Breast epithelium (tissue), 4 donors: ENCODE measurements at regions not wholly inside any gene's neighbourhood (a gene's known extent, or its start where the extent isn't known, plus 50 kb on each side); places are given as distances from the start of the nearest gene placed in this dataset.

Source experiments
- DNase-seq, 2 donors: peaks; one replicate each; pipeline ENCODE4 v3.0.0-alpha.2; 2019; ENCODE audit warnings: low spot score in 2 of 2
- H3K27ac ChIP-seq, 2 donors: fragments of 200-600 bp; sonication (generic) in 1 of 2; one replicate each; pipeline ENCODE4 v1.5.1; 2016 to 2019; ENCODE audit warnings: mild to moderate bottlenecking in 1 of 2
- H3K27me3 ChIP-seq, 2 donors: fragments of 200-600 bp; sonication (generic) in 1 of 2; one replicate each; pipeline versions ENCODE4 v1.5.1 to v1.6.0; 2017 to 2019; ENCODE audit warnings: control low read depth in 1 of 2, mild to moderate bottlenecking in 1 of 2
- H3K36me3 ChIP-seq: fragments of 200-600 bp; one replicate; pipeline ENCODE4 v1.5.1; 2019
- H3K4me1 ChIP-seq, 2 donors: fragments of 200-600 bp; sonication (generic); one replicate each; pipeline ENCODE4 v1.5.1; 2016 to 2019; ENCODE audit warnings: control low read depth in 1 of 2
- H3K4me3 ChIP-seq, 3 donors: fragments of 200-600 bp; sonication (generic); 1 replicate in 2 of 3; 2 replicates in 1 of 3; pipeline ENCODE4 v1.5.1; 2016 to 2019; ENCODE audit warnings: mild to moderate bottlenecking in 3 of 3, moderate library complexity in 2 of 3
- H3K9me3 ChIP-seq, 2 donors: fragments of 200-600 bp; sonication (generic) in 1 of 2; one replicate each; pipeline ENCODE4 v1.5.1; 2016 to 2019; ENCODE audit warnings: control low read depth in 1 of 2
- CTCF ChIP-seq, 3 donors: fragments of 450-650 bp; IDR thresholded peaks; one replicate each; pipeline ENCODE4 v1.5.1; 2016 to 2017; ENCODE audit warnings: antibody characterized with exemption in 3 of 3, mild to moderate bottlenecking in 3 of 3, moderate library complexity in 3 of 3
- POLR2A ChIP-seq: fragments of 450-650 bp; IDR thresholded peaks from one replicate; pipeline ENCODE4 v1.6.1; 2016; ENCODE audit warnings: antibody characterized with exemption, mild to moderate bottlenecking, moderate library complexity
- POLR2AphosphoS5 ChIP-seq, 3 donors: sonication (generic); formaldehyde crosslinking; IDR thresholded peaks; one replicate each; pipeline ENCODE4 v1.6.1; 2017; ENCODE audit warnings: antibody characterized with exemption in 3 of 3
- intact Hi-C: fragments of 100-400 bp; cut with DNase I; formaldehyde crosslinking; loops from one replicate; pipeline ENCODE4 v1.15.1; 2023; ENCODE audit warnings: low total_unique reads

GRCh38 chr15:46595016-46595415 lies 960.2 kb downstream of the SQOR start:
- TF ChIP-seq CTCF (IDR thresholded peaks at IDR 0.05), result no peak
- no peak for TF ChIP-seq POLR2AphosphoS5 (IDR thresholded peaks at IDR 0.05)
- no peak for TF ChIP-seq POLR2A
- intact Hi-C loops, result no loop called here
- DNase-seq, result no peak
- Histone ChIP-seq H3K27me3 (no peaks in the 10 kb centered on the region), H3K9me3 (peaks cover 0 to 4% of the 10 kb centered on the region in 2 donors), H3K27ac (no peak overlapping the region), H3K4me1 (no peaks in the 10 kb centered on the region), H3K4me3 (no peak overlapping the region), H3K36me3 (no peaks in the 10 kb centered on the region)

DNA sequence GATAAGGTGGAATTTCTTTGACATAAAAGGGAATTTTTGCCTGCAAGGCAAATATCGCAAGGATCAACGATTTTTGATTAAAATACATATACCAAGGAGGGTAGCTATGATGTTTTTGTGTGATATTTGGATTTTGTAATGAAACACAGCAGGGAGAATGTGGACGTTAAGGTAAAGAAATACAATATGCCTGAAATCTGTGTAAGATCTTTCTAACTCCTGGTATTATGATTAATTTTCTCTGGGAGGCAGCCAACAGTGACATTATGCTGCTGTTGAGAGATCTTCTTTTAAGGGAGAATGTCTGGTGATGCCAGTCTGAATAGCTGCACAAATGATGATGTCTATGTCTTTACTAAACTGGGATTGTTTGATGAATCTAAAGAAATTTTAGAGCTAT lies 972.2 kb downstream of the SQOR start:
- intact Hi-C loops, result no loop called here
- H3K27ac ChIP-seq, result no peak overlapping the region
- H3K4me1 ChIP-seq, result no peaks in the 10 kb centered on the region
- no peaks in the 10 kb centered on the region for H3K9me3 ChIP-seq
- no peak for DNase-seq
- TF ChIP-seq CTCF (IDR thresholded peaks at IDR 0.05), result no peak
- no peak for TF ChIP-seq POLR2AphosphoS5 (IDR thresholded peaks at IDR 0.05)
- no peak for TF ChIP-seq POLR2A
- H3K36me3 ChIP-seq, result no peaks in the 10 kb centered on the region
- no peak overlapping the region for H3K4me3 ChIP-seq
- no peaks in the 10 kb centered on the region for H3K27me3 ChIP-seq

- intact Hi-C loops, result no loop called here
- Histone ChIP-seq H3K4me3 (no peak overlapping the region), H3K4me1 (no peaks in the 10 kb centered on the region), H3K9me3 (no peaks in the 10 kb centered on the region), H3K27ac (no peak overlapping the region), H3K27me3 (no peaks in the 10 kb centered on the region), H3K36me3 (no peaks in the 10 kb centered on the region)
- TF ChIP-seq POLR2A, result no peak
- TF ChIP-seq POLR2AphosphoS5 (IDR thresholded peaks at IDR 0.05), result no peak
- no peak for TF ChIP-seq CTCF (IDR thresholded peaks at IDR 0.05)
- DNase-seq, result no peak
These were observed 981.2 kb downstream of the SQOR start for GRCh38 chr15:46616033-46616432.

GRCh38 chr15:46617507-46617906 lies 982.7 kb downstream of the SQOR start:
- intact Hi-C loops, result no loop called here
- no peak for TF ChIP-seq CTCF (IDR thresholded peaks at IDR 0.05)
- no peak for TF ChIP-seq POLR2A
- no peak for TF ChIP-seq POLR2AphosphoS5 (IDR thresholded peaks at IDR 0.05)

GRCh38 chr15:46618984-46619383 lies 984.2 kb downstream of the SQOR start:
- no peak overlapping the region for H3K27ac ChIP-seq
- intact Hi-C loops, result no loop called here
- no peak for DNase-seq
- no peaks in the 10 kb centered on the region for H3K27me3 ChIP-seq
- H3K36me3 ChIP-seq, result no peaks in the 10 kb centered on the region
- TF ChIP-seq POLR2AphosphoS5 (IDR thresholded peaks at IDR 0.05) (no peak), CTCF (IDR thresholded peaks at IDR 0.05) (no peak), POLR2A (no peak)
- no peaks in the 10 kb centered on the region for H3K9me3 ChIP-seq
- H3K4me1 ChIP-seq, result no peaks in the 10 kb centered on the region
- H3K4me3 ChIP-seq, result no peak overlapping the region

More at GRCh38 chr15:46617507-46617906, 982.7 kb downstream of the SQOR start:
- H3K27me3 ChIP-seq, result no peaks in the 10 kb centered on the region
- no peak for DNase-seq
- H3K4me1 ChIP-seq, result no peaks in the 10 kb centered on the region
- no peaks in the 10 kb centered on the region for H3K36me3 ChIP-seq
- no peak overlapping the region for H3K4me3 ChIP-seq
- no peak overlapping the region for H3K27ac ChIP-seq
- no peaks in the 10 kb centered on the region for H3K9me3 ChIP-seq
